ENCODE measurements at regions not wholly inside any gene's neighbourhood (a gene's known extent, or its start where the extent isn't known, plus 50 kb on each side); places are given as distances from the start of the nearest gene placed in this dataset.

DNA sequence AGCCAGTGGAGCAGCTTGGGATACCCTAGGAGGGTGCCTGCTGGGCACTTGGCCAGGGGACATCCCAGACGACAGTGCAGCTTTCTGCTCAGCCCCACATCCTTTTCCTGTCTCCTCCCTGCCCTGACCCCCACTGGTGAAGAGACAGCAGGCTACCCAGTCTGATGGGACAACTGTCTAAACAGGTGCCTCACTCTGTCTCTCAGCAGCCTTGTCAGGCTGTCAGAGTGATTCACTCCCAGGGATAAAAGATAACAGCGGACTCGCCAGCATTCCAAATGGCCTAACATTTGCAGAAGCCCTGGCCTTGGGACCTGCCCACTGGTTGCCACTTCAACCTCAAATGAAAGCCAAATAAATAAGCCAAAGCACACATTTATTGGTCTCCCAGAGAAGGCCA lies 318.6 kb upstream of the PLET1 start:
- DNase-seq (ENCODE audit: low read depth, low spot score): no peak
- Mint-ChIP-seq H3K4me3 (no peak overlapping the region), H3K27ac (ENCODE audit: unreplicated experiment) (no peak overlapping the region), H3K36me3 (ENCODE audit: low read depth) (no peaks in the 10 kb centered on the region), H3K9me3 (no peaks in the 10 kb centered on the region), H3K27me3 (ENCODE audit: low read depth) (peaks cover 2% of the 10 kb centered on the region), H3K4me1 (no peaks in the 10 kb centered on the region)
- TF ChIP-seq, protein P1, sequence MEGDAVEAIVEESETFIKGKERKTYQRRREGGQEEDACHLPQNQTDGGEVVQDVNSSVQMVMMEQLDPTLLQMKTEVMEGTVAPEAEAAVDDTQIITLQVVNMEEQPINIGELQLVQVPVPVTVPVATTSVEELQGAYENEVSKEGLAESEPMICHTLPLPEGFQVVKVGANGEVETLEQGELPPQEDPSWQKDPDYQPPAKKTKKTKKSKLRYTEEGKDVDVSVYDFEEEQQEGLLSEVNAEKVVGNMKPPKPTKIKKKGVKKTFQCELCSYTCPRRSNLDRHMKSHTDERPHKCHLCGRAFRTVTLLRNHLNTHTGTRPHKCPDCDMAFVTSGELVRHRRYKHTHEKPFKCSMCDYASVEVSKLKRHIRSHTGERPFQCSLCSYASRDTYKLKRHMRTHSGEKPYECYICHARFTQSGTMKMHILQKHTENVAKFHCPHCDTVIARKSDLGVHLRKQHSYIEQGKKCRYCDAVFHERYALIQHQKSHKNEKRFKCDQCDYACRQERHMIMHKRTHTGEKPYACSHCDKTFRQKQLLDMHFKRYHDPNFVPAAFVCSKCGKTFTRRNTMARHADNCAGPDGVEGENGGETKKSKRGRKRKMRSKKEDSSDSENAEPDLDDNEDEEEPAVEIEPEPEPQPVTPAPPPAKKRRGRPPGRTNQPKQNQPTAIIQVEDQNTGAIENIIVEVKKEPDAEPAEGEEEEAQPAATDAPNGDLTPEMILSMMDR (conservative IDR thresholded peaks at IDR 0.05): no peak

DNA sequence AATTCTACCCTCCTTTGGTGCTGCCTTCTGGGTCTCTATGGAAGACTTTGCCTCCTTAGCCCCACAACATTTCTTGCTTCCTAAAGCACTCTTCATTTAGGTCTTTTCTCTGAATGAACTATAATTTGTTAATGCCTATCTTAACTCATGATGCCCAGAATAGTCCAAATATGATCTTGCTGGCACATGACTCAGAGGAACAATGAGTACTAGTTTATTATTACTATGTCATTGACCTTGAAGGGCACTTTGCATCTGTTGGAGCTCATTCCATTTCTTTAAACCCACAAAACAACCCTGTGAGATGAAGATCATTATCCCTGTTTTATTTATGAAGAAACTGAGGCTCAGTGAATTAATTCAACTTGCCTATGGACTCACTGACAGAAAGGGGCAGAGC lies 320.2 kb upstream of the PLET1 start:
- DNase-seq (ENCODE audit: low read depth, low spot score): no peak
- Mint-ChIP-seq H3K9me3 (no peaks in the 10 kb centered on the region), H3K36me3 (ENCODE audit: low read depth) (no peaks in the 10 kb centered on the region), H3K4me1 (no peaks in the 10 kb centered on the region), H3K27me3 (ENCODE audit: low read depth) (peaks cover 2% of the 10 kb centered on the region), H3K4me3 (no peak overlapping the region), H3K27ac (ENCODE audit: unreplicated experiment) (no peak overlapping the region)
- TF ChIP-seq, protein P1 (conservative IDR thresholded peaks at IDR 0.05): no peak

DNA sequence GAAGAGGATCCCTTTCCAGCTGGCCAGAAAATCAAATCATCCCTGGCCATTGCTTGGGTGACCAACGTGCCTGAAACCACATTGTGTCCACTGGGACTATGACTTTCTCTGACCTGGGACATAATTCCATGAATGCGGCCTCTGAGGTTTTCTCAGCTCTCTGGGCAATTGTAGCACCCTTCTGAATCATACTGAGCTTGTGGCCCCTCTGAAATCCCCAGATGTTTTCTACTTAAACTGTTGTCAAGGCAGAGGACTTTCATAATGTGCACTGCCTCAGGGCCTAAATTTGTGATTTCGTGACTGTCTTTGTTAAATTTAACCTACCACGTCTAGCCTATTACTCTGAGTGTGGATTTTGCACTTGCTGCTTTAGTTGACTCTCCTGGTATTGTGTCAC lies 321.1 kb upstream of the PLET1 start:
- Mint-ChIP-seq H3K4me1 (no peaks in the 10 kb centered on the region), H3K9me3 (no peaks in the 10 kb centered on the region), H3K27ac (ENCODE audit: unreplicated experiment) (no peak overlapping the region), H3K27me3 (ENCODE audit: low read depth) (peaks cover 2% of the 10 kb centered on the region), H3K36me3 (ENCODE audit: low read depth) (no peaks in the 10 kb centered on the region), H3K4me3 (no peak overlapping the region)
- DNase-seq (ENCODE audit: low read depth, low spot score): no peak
- TF ChIP-seq, protein P1 (conservative IDR thresholded peaks at IDR 0.05): no peak

DNA sequence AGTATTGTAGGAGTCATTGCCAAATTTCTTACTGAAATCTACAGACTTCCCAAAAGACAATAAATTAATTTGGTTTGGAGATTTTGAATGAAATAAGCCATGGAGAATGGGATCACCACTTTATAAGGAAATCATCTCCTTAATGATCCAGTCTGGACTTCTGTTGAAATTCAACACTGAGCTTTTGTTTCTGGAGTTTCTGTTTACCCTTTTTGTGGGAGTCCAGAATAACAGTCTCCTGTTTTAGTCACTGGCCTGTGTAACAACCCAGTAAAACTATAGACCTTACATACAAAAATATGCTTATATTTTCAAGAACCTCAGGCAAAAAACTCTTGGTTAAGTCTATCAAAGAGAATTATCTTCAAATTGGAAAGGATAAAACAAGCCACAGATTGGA lies 321.7 kb upstream of the PLET1 start:
- H3K27me3 Mint-ChIP-seq (ENCODE audit: low read depth): peaks cover 2% of the 10 kb centered on the region
- no peak overlapping the region for H3K4me3 Mint-ChIP-seq
- H3K9me3 Mint-ChIP-seq: no peaks in the 10 kb centered on the region
- no peaks in the 10 kb centered on the region for H3K4me1 Mint-ChIP-seq
- no peak overlapping the region for H3K27ac Mint-ChIP-seq (ENCODE audit: unreplicated experiment)
- no peak for DNase-seq (ENCODE audit: low read depth, low spot score)
- no peaks in the 10 kb centered on the region for H3K36me3 Mint-ChIP-seq (ENCODE audit: low read depth)
- TF ChIP-seq, protein P1 (conservative IDR thresholded peaks at IDR 0.05): no peak

GRCh38 chr11:112583261-112583893 lies 322.7 kb upstream of the PLET1 start:
- H3K27me3 Mint-ChIP-seq (ENCODE audit: low read depth): peaks cover 2% of the 10 kb centered on the region

More at GRCh38 chr11:112583261-112583893, 322.7 kb upstream of the PLET1 start:
- no peak overlapping the region for H3K27ac Mint-ChIP-seq (ENCODE audit: unreplicated experiment)
- H3K4me3 Mint-ChIP-seq: no peak overlapping the region
- TF ChIP-seq, protein P1 (conservative IDR thresholded peaks at IDR 0.05): no peak
- peaks cover 5% of the 10 kb centered on the region for H3K4me1 Mint-ChIP-seq
- H3K9me3 Mint-ChIP-seq: no peaks in the 10 kb centered on the region
- no peaks in the 10 kb centered on the region for H3K36me3 Mint-ChIP-seq (ENCODE audit: low read depth)
- no peak for DNase-seq (ENCODE audit: low read depth, low spot score)

Data from neural crest cell (in vitro differentiated cells).